G401 (cell line): ENCODE measurements at regions not wholly inside any gene's neighbourhood (a gene's known extent, or its start where the extent isn't known, plus 50 kb on each side); places are given as distances from the start of the nearest gene placed in this dataset.
"Not testable (repeated sequence)": the region's sequence is repeated elsewhere in the genome, so short reads cannot be mapped to it uniquely, and the experiment has no call there.

Experiments used
- DNase-seq: peaks from one replicate; pipeline ENCODE4 v3.0.0-alpha.2; 2015; ENCODE audit warnings: low spot score
- in situ Hi-C: cut with HindIII; loops from 2 replicates; pipeline ENCODE4 v1.10.0; 2016; ENCODE audit warnings: low sequenced_read_pairs, mixed read lengths

GRCh38 chr1:161454865-161455707, 50.2 kb upstream of the FCGR2A start:
- DNase-seq, in situ Hi-C loops: not testable (repeated sequence)

- DNase-seq, in situ Hi-C loops: not testable (repeated sequence)
Observed at GRCh38 chr1:161453950-161454864, 51.0 kb upstream of the FCGR2A start.

GRCh38 chr1:161451698-161452348, 53.4 kb upstream of the FCGR2A start:
- DNase-seq, in situ Hi-C loops: not testable (repeated sequence)

GRCh38 chr1:161447760-161448332, 57.4 kb upstream of the FCGR2A start:
- DNase-seq, in situ Hi-C loops: not testable (repeated sequence)

DNA sequence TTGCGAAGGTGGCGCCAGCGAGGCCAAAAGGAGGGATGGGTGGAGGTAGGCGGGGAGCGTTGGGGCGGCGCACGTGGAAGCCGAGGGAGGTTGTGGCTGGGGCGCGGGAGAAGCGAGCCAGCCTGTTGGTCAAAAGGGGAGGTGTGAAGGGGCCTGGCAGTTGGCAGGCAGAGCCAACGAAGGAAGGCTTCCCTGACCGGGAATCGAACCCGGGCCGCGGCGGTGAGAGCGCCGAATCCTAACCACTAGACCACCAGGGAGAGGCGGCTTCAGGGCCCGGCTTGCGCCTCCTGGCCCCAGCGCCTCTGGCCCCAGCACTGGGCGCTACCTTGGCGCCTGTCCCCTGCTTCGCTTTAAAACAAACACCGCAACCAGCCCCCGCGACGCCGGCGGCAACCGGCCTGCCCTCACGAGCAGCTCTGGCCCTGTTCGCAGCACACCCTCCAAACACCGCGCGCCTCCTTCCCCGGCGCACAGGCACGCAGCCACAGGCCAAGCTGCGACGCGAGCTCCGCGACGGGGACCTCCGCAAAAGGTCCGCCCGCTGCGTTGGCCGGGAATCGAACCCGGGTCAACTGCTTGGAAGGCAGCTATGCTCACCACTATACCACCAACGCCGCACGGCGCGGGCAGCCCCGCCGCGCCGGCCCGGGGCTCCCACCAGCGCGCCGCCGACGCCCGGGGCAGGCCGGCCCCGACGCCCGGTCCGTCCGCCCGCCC, 58.1 kb upstream of the FCGR2A start:
- in situ Hi-C loops, DNase-seq: not testable (repeated sequence)

- in situ Hi-C loops, DNase-seq: not testable (repeated sequence)
Observed at GRCh38 chr1:161444725-161445124, 60.5 kb upstream of the FCGR2A start.

DNA sequence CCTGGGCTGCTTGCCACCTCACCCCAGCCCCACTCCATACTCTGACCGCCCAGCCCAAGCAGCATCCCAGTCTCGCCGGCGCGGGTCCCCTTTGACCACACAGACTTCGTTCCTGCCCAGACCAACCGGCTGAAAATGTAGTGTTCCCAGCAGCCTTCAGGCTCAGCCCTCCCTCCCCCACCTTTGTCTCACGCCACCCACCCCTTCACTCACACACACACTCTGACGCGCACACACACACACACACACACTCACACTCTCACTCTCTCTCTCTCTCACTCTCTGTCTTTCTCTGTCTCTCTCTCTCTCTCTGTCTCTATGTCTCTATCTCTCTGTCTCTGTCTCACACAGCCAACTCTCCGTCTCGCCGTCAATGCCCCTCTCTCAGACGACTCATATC, 61.0 kb upstream of the FCGR2A start:
- DNase-seq, in situ Hi-C loops: not testable (repeated sequence)

- in situ Hi-C loops = no loop called here
Observed at GRCh38 chr1:161440312-161440894, 64.9 kb upstream of the FCGR2A start.

GRCh38 chr1:161439280-161440232, 65.7 kb upstream of the FCGR2A start:
- in situ Hi-C loops = no loop called here
- no peak for DNase-seq

More at GRCh38 chr1:161440312-161440894, 64.9 kb upstream of the FCGR2A start:
- DNase-seq = peak; percentile 18

DNA sequence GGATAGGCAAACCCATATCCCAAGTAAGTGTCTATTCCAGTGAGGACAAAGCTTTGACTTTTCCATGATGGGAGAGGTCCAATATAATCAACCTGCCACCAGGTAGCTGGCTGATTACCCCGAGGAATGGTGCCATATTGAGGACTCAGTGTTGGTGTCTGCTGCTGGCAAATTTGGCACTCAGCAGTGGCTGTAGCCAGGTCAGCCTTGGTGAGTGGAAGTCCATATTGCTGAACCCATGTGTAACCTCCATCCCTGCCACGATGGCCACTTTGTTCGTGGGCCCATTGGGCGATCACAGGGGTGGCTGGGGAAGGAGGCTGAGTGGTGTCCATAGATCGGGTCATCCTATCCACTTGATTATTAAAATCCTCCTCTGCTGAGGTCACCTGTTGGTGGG, 65.5 kb upstream of the CFAP126 start:
- in situ Hi-C loops, DNase-seq: not testable (repeated sequence)

DNA sequence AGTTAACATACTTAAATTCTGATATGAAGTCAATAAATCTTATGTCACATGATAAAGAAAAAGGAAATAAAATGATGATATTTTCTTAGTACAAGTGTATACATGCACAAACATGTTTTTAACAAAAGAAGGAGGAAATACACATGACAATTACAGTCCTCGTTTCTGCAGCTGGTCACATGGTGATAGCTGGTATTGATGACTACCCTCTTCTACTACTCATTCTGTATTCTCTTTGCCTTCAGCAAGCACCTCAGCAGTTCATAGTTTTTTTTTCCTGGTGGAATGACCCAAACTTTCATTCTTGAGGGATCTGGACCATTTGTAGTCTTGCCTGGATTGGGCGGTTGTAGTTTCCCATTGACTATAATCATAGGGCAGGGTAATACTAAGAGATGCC, 64.4 kb upstream of the CFAP126 start:
- no peak for DNase-seq
- in situ Hi-C loops = no loop called here

DNA sequence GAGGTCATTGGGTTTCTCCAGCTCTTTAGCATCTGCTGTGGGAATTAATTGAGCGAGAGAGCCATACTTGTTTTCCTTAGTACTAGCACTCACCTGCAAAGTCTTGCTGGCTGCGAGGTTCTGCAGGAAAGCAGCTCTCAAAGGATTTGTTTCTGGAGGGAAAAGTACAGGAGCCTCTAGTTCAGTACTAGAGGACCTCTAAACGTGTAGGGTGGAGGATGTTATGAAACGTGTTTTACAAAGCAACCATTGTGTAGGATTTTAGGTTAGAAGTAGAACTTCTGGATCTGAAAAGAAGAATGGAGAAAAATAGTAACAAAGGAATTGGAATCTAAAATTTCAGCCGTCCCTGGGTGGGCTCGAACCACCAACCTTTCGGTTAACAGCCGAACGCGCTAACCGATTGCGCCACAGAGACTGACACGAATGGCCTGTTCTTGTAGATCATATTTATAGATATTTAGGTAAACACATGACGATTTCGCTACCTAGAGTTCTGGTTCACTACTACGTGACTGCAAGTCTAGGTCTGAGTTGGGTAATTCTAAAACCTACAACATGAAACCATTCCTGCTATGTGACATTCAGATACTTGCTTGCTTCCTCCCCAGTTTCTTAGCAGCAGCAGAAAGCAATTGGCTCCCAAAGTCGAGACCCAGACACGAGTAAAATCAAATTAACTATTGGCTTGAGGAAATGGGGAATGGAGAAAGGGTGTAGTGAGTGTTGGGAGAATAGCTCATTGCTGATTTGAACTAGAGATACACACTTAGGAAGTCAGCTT, 60.2 kb upstream of the CFAP126 start:
- peak; percentile 20 for DNase-seq
- in situ Hi-C loops = no loop called here

GRCh38 chr1:161422914-161423313, 55.2 kb upstream of the CFAP126 start:
- in situ Hi-C loops, DNase-seq: not testable (repeated sequence)

DNA sequence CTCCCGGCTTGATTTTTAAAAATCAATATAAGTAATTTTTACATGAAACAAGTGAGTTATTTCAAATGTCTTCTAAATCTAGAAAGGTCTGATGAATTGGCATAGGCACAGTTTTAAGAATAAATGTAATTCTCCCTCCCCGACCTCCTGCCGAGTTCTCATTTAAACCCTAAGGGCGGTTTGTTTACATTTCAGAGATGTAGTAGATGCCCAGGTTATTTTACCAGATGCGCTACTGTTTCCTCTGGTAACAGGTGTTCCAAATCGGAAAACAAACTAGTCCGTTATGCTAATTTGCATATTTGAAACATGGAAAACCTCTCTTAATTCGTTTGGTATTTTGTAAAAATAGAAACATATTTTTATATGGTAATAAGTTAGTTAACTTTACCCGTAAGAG, 53.8 kb upstream of the CFAP126 start:
- DNase-seq = no peak
- in situ Hi-C loops = no loop called here

DNA sequence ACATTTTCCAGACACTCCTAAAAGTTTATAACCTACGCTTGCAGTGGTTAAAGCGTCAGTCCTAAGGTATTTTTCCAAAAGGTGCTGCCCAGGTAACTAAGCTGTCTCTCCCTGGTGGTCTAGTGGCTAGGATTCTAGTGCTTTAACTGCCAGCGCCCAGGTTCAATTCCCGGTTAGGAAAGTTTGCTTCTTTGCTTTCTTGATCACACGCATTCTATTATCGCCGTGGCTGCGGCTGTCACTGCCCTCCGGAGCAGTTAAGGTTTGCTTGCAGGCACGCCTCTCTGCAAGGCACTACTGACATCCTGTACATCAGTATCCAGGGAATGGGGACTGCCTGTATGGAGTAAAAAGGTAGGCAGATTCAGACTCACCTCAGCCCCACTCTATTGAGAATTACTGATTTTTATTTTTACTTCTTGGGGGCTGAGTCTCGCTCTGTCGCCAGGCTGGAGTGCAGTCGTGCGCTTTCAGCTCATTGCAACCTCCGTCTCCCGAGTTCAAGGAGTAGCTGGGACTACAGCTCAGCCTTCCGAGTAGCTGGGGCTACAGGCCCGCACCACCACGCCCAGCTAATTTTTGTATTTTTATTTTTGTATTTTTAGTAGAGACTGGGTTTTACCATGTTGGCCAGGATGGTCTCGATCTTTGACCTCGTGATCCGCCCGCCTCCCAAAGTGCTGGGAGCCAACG, 53.2 kb upstream of the CFAP126 start:
- DNase-seq = no peak
- in situ Hi-C loops = no loop called here

GRCh38 chr1:161417536-161417935, 49.9 kb upstream of the CFAP126 start:
- DNase-seq, in situ Hi-C loops: not testable (repeated sequence)
